ENCODE measurements at regions not wholly inside any gene's neighbourhood (a gene's known extent, or its start where the extent isn't known, plus 50 kb on each side); places are given as distances from the start of the nearest gene placed in this dataset.
"Not testable (repeated sequence)": the region's sequence is repeated elsewhere in the genome, so short reads cannot be mapped to it uniquely, and the experiment has no call there.

DNA sequence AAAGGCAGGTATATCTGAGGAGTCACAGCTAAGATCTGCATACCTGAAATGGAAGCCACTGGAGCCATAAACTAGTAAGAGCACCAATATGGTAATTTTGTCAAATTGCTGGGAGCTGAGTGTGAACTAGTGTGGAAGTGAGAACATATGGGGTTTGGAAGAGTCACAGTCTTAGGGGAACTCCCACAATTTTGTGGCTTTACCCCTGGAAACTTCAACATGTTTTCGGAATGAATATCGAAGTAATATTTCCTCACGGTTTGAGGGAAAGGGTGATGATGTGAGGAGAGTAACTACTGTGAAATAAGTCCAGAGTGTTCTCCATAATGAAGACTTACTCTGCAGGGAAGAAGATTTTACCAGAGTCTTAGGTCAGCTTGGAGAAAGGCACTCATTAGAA lies 565.9 kb downstream of the RIT2 start:
- DNase-seq: no peak

DNA sequence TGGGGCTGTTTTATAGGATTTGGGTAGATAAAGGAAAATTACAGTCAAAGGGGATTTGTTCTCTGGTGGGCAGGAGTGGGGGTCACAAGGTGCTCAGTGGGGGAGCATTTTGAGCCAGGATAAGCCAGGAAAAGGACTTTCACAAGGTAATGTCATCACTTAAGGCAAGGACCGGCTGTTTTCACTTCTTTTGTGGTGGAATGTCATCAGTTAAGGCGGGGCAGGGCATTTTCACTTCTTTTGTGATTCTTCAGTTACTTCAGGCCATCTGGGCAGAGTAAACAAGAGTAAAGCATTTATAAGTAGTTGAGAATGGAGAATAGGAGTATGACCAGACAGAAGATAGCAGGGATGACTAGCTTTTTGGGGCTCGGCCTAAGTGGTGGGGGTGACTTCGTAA lies 562.9 kb downstream of the RIT2 start:
- not testable (repeated sequence) for DNase-seq

GRCh38 chr18:42559069-42559690 lies 556.3 kb downstream of the RIT2 start:
- DNase-seq: no peak

GRCh38 chr18:42561521-42561920 lies 554.0 kb downstream of the RIT2 start:
- DNase-seq: no peak

DNA sequence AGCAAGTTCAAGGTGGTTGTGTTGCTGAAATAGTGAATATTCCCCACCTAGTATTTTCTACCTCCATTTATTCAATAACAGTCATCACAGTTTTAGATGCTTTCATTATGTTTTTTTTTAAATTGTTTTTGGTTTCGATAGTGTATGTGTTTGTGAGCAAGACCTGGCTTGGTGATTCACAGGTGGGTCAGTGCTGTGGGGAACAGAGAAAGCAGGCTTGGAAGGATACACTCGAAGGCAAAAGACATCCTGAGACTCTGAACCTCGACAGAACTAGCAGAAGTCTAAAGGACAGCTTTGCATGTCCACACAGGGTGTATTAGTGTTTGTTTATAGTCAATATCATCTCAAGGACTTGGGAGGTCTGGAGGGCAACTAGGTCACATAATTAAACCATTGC lies 551.5 kb downstream of the RIT2 start:
- no peak for DNase-seq

- no peak for DNase-seq
Measured at GRCh38 chr18:42564761-42565160, 550.7 kb downstream of the RIT2 start.

GRCh38 chr18:42568773-42569172 lies 546.7 kb downstream of the RIT2 start:
- DNase-seq: no peak

DNA sequence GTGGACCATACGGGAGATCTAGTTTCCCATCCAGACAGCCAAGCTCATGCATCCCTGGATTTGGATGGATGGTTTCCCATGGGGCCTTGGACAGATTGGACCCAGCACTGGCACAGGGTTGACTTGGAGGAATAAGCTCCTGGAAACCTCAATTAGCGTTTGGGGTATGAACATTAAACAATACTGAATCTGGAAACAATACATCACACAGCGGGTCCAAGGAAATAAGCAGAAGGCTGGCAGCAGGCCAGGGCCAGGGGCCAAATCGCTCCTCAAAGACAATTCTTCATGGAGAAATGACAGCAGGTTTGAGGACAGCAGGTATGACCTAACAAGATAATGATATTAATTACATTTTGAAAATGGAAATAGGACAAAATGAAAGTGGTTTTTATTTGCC lies 540.6 kb downstream of the RIT2 start:
- DNase-seq: no peak

DNA sequence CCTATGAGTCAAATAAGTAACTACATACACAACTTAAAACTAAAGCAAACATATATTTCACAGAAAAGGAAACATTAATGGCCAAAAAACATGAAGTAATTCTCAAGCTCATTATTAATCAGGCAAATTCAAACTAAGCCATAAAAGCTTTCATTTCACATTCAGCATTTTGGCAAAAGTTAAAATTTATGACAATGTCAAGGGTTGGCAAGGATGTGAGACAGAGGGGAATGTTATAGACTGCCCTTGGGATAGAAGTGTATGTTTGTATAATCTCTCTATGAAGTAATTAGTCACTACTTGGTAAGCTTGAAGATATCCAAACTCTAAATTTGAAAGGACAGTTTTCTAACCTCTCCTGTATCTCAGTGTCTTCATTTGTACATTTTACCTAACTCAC lies 539.4 kb downstream of the RIT2 start:
- DNase-seq: no peak

DNA sequence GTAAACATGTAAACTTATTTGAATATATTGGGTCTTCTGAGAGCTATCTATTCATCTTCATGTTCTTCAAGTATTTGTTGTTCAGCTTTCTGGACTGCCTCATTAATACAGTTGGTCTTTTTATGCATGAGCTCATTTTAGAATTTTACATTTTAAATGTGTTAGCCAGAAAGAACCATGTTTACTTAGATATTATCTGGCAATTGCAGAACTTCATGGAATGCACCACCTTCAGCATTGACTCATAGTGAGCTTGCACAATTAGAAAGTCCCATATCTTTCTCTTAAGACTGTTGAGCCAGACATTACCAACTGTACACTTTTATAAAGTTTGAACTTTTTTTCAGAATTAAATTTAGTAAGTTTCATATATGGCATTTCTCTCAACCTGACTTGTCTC lies 536.7 kb downstream of the RIT2 start:
- DNase-seq: no peak

DNA sequence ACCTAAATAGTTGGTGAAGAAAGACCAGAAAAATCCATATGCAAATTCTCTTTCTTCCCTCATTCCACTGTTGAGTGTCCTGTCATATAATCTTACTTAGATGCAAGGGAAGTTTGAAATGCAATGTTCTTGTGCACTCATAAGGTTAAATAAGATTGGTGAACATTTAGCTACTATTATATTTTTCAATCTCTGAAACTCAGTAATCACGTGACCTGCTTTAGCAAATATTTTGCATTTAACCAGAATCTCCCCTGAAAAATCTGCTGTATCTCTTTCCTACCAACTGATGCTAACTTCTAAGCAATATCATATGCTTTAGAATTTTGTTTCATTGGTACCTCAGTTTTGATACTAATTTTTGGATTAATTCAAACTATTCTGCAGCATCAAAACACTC lies 533.2 kb downstream of the RIT2 start:
- DNase-seq: no peak

DNA sequence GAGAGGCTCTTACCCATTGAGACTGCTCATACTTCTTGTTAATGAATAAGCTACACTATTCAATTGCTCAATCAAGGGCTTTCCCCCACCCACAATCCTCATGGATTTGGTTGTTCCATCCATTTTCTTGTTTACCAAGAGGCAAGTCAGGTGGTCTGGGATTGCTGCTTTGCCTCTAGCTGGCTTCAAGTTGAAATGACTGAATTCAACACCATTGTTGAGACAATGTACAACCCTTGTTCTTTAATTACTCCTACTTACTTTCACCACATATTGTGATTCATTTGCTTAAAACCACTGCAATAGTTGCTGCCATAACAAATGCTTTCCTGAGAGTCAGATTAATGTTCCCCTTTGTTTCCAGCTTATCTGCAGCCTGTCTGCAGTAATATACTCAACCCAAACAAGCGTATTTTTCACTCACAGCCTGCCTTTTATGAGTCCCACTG lies 532.2 kb downstream of the RIT2 start:
- DNase-seq: no peak

DNA sequence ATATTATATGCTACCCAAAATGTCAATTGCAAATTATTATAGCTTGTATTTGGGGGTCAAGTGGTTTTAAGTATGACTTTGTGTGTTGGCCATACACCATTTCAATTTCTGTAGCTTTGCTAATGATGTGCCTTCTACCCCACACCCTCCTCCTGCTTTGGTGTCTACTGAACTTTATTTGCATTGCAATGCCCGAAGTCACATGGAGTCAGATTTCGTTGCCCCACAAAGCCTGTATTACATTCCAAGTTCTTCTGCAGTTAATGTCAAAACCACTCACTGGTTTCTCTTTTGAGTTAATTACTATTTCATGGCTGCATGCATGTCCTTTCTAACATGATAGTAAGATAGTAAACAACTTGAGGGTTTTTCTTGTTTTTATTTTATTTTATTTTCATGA lies 528.9 kb downstream of the RIT2 start:
- no peak for DNase-seq

- DNase-seq: no peak
Measured at GRCh38 chr18:42588786-42589185, 526.7 kb downstream of the RIT2 start.

- DNase-seq: no peak
Measured at GRCh38 chr18:42604820-42605219, 510.7 kb downstream of the RIT2 start.

DNA sequence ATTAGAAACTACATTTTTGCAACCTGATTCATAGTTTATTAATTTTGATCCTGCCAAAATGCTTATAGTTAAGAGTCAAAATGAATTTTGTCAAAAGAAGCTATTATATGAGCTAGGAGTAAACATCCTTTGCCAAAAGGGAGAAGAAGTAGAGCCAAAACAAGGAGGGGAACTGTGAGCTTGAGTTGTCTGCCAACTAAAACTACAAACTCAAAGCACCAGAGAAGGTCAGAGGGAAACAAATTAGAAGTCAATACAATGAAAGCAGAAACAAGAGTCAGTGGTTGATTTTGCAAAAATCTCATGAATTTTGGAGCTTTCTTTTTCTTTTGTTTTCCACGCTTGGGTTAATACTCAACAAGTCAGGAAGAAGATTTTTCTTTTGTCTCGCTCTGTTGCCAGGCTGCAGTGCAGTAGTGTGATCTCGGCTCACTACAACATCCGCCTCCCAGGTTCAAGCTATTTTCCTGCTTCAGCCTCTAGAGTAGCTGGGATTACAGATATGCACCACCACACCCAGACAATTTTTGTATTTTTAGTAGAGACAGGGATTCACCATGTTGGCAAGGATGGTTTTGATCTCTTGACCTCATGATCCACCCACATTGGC lies 508.5 kb downstream of the RIT2 start:
- no peak for DNase-seq

DNA sequence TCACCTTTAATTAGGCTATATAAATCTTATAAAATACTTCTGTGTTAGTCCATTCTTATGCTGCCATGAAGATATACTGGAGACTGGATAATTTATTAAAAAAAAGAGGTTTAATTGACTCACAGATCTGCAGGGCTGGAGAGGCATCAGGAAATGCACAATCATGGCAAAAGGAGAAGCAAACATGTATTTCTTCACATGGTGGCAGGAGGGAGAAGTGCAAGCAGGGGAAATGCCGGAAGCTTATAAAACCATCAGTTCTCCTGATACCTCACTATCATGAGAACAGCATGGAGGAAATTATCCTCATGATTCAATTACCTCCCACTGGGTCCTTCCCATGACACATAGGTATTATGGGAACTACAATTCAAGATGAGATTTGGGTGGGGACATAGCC lies 504.4 kb downstream of the RIT2 start:
- no peak for DNase-seq

- peak; percentile 46 for DNase-seq
Measured at GRCh38 chr18:42614619-42615293, 500.7 kb downstream of the RIT2 start.

DNA sequence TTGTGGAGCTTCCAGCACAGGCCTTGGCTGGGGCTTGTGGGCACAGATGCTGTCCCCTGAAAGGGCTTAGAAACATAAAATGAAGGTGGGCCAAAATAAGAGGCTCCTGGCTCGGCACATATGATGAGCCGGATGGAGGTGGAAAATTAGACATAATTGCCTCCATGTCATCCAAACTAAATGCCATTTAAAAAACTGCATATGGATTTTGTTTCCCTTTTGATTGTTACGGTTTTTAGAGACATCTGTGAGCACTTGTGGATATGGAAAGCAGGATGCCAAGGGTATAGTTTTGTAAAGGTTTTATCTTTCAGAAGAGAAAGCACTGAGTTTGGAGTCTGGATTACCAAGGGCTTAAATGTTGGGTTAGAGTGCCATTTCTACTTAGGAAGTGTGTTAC lies 498.3 kb downstream of the RIT2 start:
- no peak for DNase-seq

DNA sequence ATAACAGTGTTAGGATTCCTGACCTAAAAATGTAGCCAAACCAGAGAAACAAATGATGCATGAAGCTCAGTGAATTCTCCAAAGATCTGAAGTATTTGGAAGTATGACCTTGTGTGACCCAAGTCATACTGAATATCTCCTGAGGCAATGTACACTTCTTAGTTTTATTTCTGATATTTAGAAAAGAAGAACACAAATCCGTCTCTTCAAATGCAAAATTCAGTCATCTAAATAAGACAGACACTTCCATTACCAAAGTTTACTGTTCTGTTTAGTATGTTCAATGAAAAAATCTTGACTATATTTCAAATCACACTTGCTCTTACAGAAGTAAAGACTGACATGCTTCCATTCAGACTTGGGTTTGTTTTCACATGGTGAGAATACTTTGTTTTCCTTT lies 495.7 kb downstream of the RIT2 start:
- DNase-seq: no peak

DNA sequence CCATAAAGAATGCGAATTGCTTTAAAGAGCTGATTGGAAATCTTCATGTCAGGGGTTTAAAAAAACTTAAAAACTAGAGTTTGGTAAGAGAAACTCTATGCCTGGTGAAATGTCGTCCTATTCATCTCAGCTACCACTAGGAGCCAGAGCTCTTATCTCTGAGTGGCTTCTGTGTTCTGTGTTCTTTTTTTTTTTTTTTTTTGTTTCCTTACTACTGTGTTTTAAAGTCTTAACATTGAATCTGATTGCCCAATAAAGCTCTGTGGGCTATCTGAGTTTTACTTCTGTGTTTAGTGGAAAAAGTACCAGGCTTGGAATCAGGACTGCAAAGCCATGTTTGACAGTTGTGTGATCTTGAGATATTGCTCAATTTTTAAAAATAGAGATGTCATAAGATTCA lies 494.8 kb downstream of the RIT2 start:
- DNase-seq: no peak

GRCh38 chr18:42623935-42624334 lies 491.6 kb downstream of the RIT2 start:
- no peak for DNase-seq

DNA sequence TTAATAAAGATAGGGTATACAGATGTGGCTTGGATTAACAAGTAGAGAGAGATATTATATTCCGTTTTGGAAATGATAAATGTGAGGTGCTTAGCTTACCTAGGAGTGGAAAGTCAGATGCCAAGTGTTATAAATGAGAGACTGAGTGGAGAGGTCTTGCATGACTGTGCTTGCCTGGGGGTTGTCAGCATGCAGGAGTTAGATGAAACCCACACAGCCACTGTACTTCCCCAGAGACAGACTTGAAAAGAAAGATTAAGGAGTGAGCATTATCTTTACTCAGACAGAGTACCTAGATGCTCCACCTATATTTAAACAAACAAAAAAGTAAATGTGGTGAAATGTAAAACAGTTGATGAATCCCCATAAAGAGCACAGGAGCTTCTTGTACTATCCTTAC lies 482.7 kb downstream of the RIT2 start:
- no peak for DNase-seq
